IPS-NIHi7 (cell line): ENCODE measurements at regions not wholly inside any gene's neighbourhood (a gene's known extent, or its start where the extent isn't known, plus 50 kb on each side); places are given as distances from the start of the nearest gene placed in this dataset.
"Not testable (repeated sequence)": the region's sequence is repeated elsewhere in the genome, so short reads cannot be mapped to it uniquely, and the experiment has no call there.

Experiments used
- DNase-seq: peaks from one replicate; pipeline ENCODE4 v3.0.0; 2012; ENCODE audit warnings: mixed read lengths; ENCODE audit errors: extremely low spot score

GRCh38 chr11:12585861-12586260 lies 88.4 kb upstream of the TEAD1 start:
- DNase-seq, result no peak

- DNase-seq, result peak; percentile 62
Measured at GRCh38 chr11:12587333-12587991, 86.8 kb upstream of the TEAD1 start.

- no peak for DNase-seq
Measured at GRCh38 chr11:12591706-12592105, 82.5 kb upstream of the TEAD1 start.

- no peak for DNase-seq
Measured at GRCh38 chr11:12592283-12592682, 81.9 kb upstream of the TEAD1 start.

- DNase-seq, result not testable (repeated sequence)
Measured at GRCh38 chr11:12595089-12595847, 79.0 kb upstream of the TEAD1 start.

GRCh38 chr11:12598330-12599256 lies 75.6 kb upstream of the TEAD1 start:
- no peak for DNase-seq

- DNase-seq, result peak; percentile 82
Measured at GRCh38 chr11:12599408-12600143, 74.6 kb upstream of the TEAD1 start.

GRCh38 chr11:12600829-12601228 lies 73.4 kb upstream of the TEAD1 start:
- DNase-seq, result no peak

- no peak for DNase-seq
Measured at GRCh38 chr11:12602421-12602820, 71.8 kb upstream of the TEAD1 start.

- no peak for DNase-seq
Measured at GRCh38 chr11:12603143-12604088, 70.8 kb upstream of the TEAD1 start.

- DNase-seq, result no peak
Measured at GRCh38 chr11:12604557-12605153, 69.6 kb upstream of the TEAD1 start.

- DNase-seq, result no peak
Measured at GRCh38 chr11:12606597-12606996, 67.6 kb upstream of the TEAD1 start.

- DNase-seq, result not testable (repeated sequence)
Measured at GRCh38 chr11:12608678-12609077, 65.5 kb upstream of the TEAD1 start.

GRCh38 chr11:12611352-12611751 lies 62.9 kb upstream of the TEAD1 start:
- DNase-seq, result no peak

GRCh38 chr11:12617632-12618031 lies 56.6 kb upstream of the TEAD1 start:
- no peak for DNase-seq

- no peak for DNase-seq
Measured at GRCh38 chr11:12618743-12619540, 55.3 kb upstream of the TEAD1 start.

- no peak for DNase-seq
Measured at GRCh38 chr11:12623869-12624268, 50.4 kb upstream of the TEAD1 start.
